ENCODE measurements at regions not wholly inside any gene's neighbourhood (a gene's known extent, or its start where the extent isn't known, plus 50 kb on each side); places are given as distances from the start of the nearest gene placed in this dataset.

- in situ Hi-C loops (cut with MboI; ENCODE audit: low sequenced_read_pairs, unreplicated experiment), result no loop called here
- TF ChIP-seq CTCF (IDR thresholded peaks at IDR 0.05; ENCODE audit: borderline replicate concordance, control extremely low read depth, extremely low read depth, insufficient read depth, missing control alignments), result no peak
- DNase-seq (ENCODE audit: low spot score), result no peak
Measured at GRCh38 chr12:111251058-111251730, 117.7 kb downstream of the PHETA1 start.

GRCh38 chr12:111250251-111250881 is 118.5 kb downstream of the PHETA1 start:
- no peak for DNase-seq (ENCODE audit: low spot score)
- no peak for TF ChIP-seq CTCF (IDR thresholded peaks at IDR 0.05; ENCODE audit: borderline replicate concordance, control extremely low read depth, extremely low read depth, insufficient read depth, missing control alignments)
- in situ Hi-C loops (cut with MboI; ENCODE audit: low sequenced_read_pairs, unreplicated experiment), result no loop called here

GRCh38 chr12:111249757-111250156 is 119.1 kb downstream of the PHETA1 start:
- in situ Hi-C loops (cut with MboI; ENCODE audit: low sequenced_read_pairs, unreplicated experiment), result no loop called here
- no peak for TF ChIP-seq CTCF (IDR thresholded peaks at IDR 0.05; ENCODE audit: borderline replicate concordance, control extremely low read depth, extremely low read depth, insufficient read depth, missing control alignments)
- no peak for DNase-seq (ENCODE audit: low spot score)

GRCh38 chr12:111249018-111249370 is 119.9 kb downstream of the PHETA1 start:
- in situ Hi-C loops (cut with MboI; ENCODE audit: low sequenced_read_pairs, unreplicated experiment), result no loop called here
- no peak for DNase-seq (ENCODE audit: low spot score)
- TF ChIP-seq CTCF (IDR thresholded peaks at IDR 0.05; ENCODE audit: borderline replicate concordance, control extremely low read depth, extremely low read depth, insufficient read depth, missing control alignments), result no peak

- in situ Hi-C loops (cut with MboI; ENCODE audit: low sequenced_read_pairs, unreplicated experiment), result no loop called here
- TF ChIP-seq CTCF (IDR thresholded peaks at IDR 0.05; ENCODE audit: borderline replicate concordance, control extremely low read depth, extremely low read depth, insufficient read depth, missing control alignments), result no peak
- DNase-seq (ENCODE audit: low spot score), result no peak
Measured at GRCh38 chr12:111248236-111249017, 120.5 kb downstream of the PHETA1 start.

GRCh38 chr12:111247083-111247783 is 121.7 kb downstream of the PHETA1 start:
- in situ Hi-C loops (cut with MboI; ENCODE audit: low sequenced_read_pairs, unreplicated experiment), result no loop called here
- TF ChIP-seq CTCF (IDR thresholded peaks at IDR 0.05; ENCODE audit: borderline replicate concordance, control extremely low read depth, extremely low read depth, insufficient read depth, missing control alignments), result no peak
- DNase-seq (ENCODE audit: low spot score), result no peak

Data from GM13976 (cell line).